K562 (cell line): ENCODE measurements at regions not wholly inside any gene's neighbourhood (a gene's known extent, or its start where the extent isn't known, plus 50 kb on each side); places are given as distances from the start of the nearest gene placed in this dataset.

Experiments
- CAMTA2 ChIP-seq: fragments of 250-450 bp; sonication (Bioruptor Pico); conservative IDR thresholded peaks from 2 replicates; pipeline ENCODE4 v1.5.1; 2022
- CCAR2 ChIP-seq: fragments of 200-400 bp; formaldehyde crosslinking; IDR thresholded peaks from 2 replicates; pipeline ENCODE4 v1.6.1; 2017; ENCODE audit warnings: mild to moderate bottlenecking, low read depth, low read length
- CHD2 ChIP-seq: IDR thresholded peaks from 2 replicates; pipeline ENCODE4 v1.6.1; 2011; ENCODE audit warnings: low read depth, low read length
- CREBBP ChIP-seq: IDR thresholded peaks from one replicate; pipeline ENCODE4 v1.6.1; 2012; ENCODE audit warnings: low read depth, mild to moderate bottlenecking, control low read depth, inconsistent platforms, low read length
- FOS ChIP-seq: IDR thresholded peaks from 3 replicates; pipeline ENCODE4 v1.6.1; 2011; ENCODE audit not compliant: insufficient read length; ENCODE audit errors: extremely low read depth
- FOXK1 ChIP-seq: sonication (generic); formaldehyde crosslinking; IDR thresholded peaks from 2 replicates; pipeline ENCODE4 v1.8.0; 2022; ENCODE audit warnings: missing genetic modification reagents, mild to moderate bottlenecking, borderline replicate concordance
- FUS ChIP-seq: fragments of 200-400 bp; formaldehyde crosslinking; optimal IDR thresholded peaks from 2 replicates; pipeline ENCODE3; 2017; ENCODE audit warnings: low read depth, low read length
- GATAD2A ChIP-seq: fragments of 450-650 bp; IDR thresholded peaks from 2 replicates; pipeline ENCODE4 v1.6.1; 2017
- MNT ChIP-seq, 2 experiments: fragments of 450-650 bp; conservative IDR thresholded peaks; 2 replicates each; pipeline ENCODE4 v1.6.1; 2017; ENCODE audit warnings: mild to moderate bottlenecking in 2 of 2, moderate library complexity in 2 of 2
- MTA3 ChIP-seq: fragments of 450-650 bp; formaldehyde crosslinking; IDR thresholded peaks from 2 replicates; pipeline ENCODE4 v1.6.1; 2017; ENCODE audit warnings: mild to moderate bottlenecking, borderline replicate concordance
- PBX2 ChIP-seq, 2 experiments: IDR thresholded peaks in 1 of 2; conservative IDR thresholded peaks in 1 of 2; 2 replicates each; pipeline ENCODE4 v1.6.1; 2016; ENCODE audit warnings: low read depth in 2 of 2, mild to moderate bottlenecking in 1 of 2, missing compliant biosample characterization in 1 of 2, missing genetic modification characterization in 1 of 2, moderate library complexity in 1 of 2
- RUNX1 ChIP-seq: sonication (generic); IDR thresholded peaks from 2 replicates; pipeline ENCODE4 v1.6.1; 2016; ENCODE audit warnings: antibody characterized with exemption, low read depth
- SP2 ChIP-seq: IDR thresholded peaks from 2 replicates; pipeline ENCODE4 v1.6.1; 2011; ENCODE audit warnings: mild to moderate bottlenecking, low read depth, low read length, moderate library complexity; ENCODE audit not compliant: poor library complexity, severe bottlenecking; ENCODE audit errors: extremely low read depth
- STAT6 ChIP-seq: sonication (generic); formaldehyde crosslinking; IDR thresholded peaks from 2 replicates; pipeline ENCODE4 v1.8.1; 2023; ENCODE audit warnings: mild to moderate bottlenecking, missing genetic modification reagents
- ZNF445 ChIP-seq: fragments of 250-450 bp; sonication (Bioruptor Pico); IDR thresholded peaks from 2 replicates; pipeline ENCODE4 v1.4.0; 2020; ENCODE audit warnings: low read depth, mild to moderate bottlenecking, moderate library complexity
- ZNF561 ChIP-seq: fragments of 450-650 bp; formaldehyde crosslinking; conservative IDR thresholded peaks from 2 replicates; pipeline ENCODE4 v1.4.0; 2020; ENCODE audit warnings: mild to moderate bottlenecking, moderate library complexity
- ZNF584 ChIP-seq: fragments of 200-800 bp; sonication (Bioruptor generic); IDR thresholded peaks from 2 replicates; pipeline ENCODE4 v1.6.1; 2016; ENCODE audit warnings: low read depth, mild to moderate bottlenecking, missing genetic modification characterization, missing compliant biosample characterization

- TF ChIP-seq CCAR2 (no peak), PBX2 (CRISPR knock-in tag; IDR thresholded peaks at IDR 0.05; ENCODE audit: low read depth) (peak; percentile 83), PBX2 (tag; conservative IDR thresholded peaks at IDR 0.05; ENCODE audit: low read depth) (peak; percentile 94), CAMTA2 (CRISPR knock-in tag) (no peak), FOS (peak; percentile 60), GATAD2A (no peak), RUNX1 (no peak), CREBBP (no peak), SP2 (peak; percentile 53), ZNF561 (CRISPR knock-in tag) (no peak), FOXK1 (no peak), STAT6 (CRISPR knock-in tag) (no peak), CHD2 (no peak; the same call in 1 of the 2 replicates), MTA3 (no peak), MNT (conservative IDR thresholded peaks at IDR 0.05) (0 out of 4 replicates have a peak, but pooled peaks of 1 of the 2 experiments have one; percentile 17), ZNF584 (CRISPR knock-in tag) (no peak), FUS (no peak), ZNF445 (CRISPR knock-in tag) (no peak)
Observed at GRCh38 chr20:58021481-58021880, 207.0 kb downstream of the ANKRD60 start (continued).
